H1 (cell line): ENCODE measurements at regions not wholly inside any gene's neighbourhood (a gene's known extent, or its start where the extent isn't known, plus 50 kb on each side); places are given as distances from the start of the nearest gene placed in this dataset.

Experiments
- CTCF ChIP-seq, 3 experiments: IDR thresholded peaks; 1 replicate in 2 of 3; 2 replicates in 1 of 3; pipeline versions ENCODE4 v1.5.1 to v1.6.1; 2011; ENCODE audit warnings: low read length in 3 of 3, mild to moderate bottlenecking in 3 of 3, inconsistent platforms in 2 of 3, low read depth in 1 of 3, moderate library complexity in 1 of 3; ENCODE audit not compliant: insufficient read depth in 1 of 3; ENCODE audit errors: control extremely low read depth in 1 of 3
- SIX5 ChIP-seq: IDR thresholded peaks from 2 replicates; pipeline ENCODE4 v1.6.1; 2011; ENCODE audit warnings: mild to moderate bottlenecking, low read depth, low read length

GRCh38 chr4:152217896-152218295 lies 318.0 kb downstream of the FBXW7 start:
- TF ChIP-seq SIX5, result no peak
- TF ChIP-seq CTCF (IDR thresholded peaks at IDR 0.05; ENCODE audit: control extremely low read depth in 1 of 3, insufficient read depth in 1 of 3, low read depth in 1 of 3, low read length in 3 of 3), result no peak
